Nephron (organoid): ENCODE measurements at regions not wholly inside any gene's neighbourhood (a gene's known extent, or its start where the extent isn't known, plus 50 kb on each side); places are given as distances from the start of the nearest gene placed in this dataset.
A peak's percentile ranks its signal among the peaks of the same experiment; 100 is the strongest.

Experiments used
- H3K27ac Mint-ChIP-seq, 3 experiments: 2 replicates each; pipeline ENCODE4 v1.8.0; 2020; ENCODE audit warnings: mixed read lengths in 3 of 3, mild to moderate bottlenecking in 2 of 3, moderate library complexity in 1 of 3
- H3K27me3 Mint-ChIP-seq: 2 replicates; pipeline ENCODE4 v1.8.0; 2021; ENCODE audit warnings: low read depth, mild to moderate bottlenecking, moderate library complexity, mixed read lengths
- H3K36me3 Mint-ChIP-seq: 2 replicates; pipeline ENCODE4 v1.8.0; 2020; ENCODE audit warnings: low read depth, mixed read lengths
- H3K4me1 Mint-ChIP-seq: 2 replicates; pipeline ENCODE4 v1.8.0; 2020; ENCODE audit warnings: mixed read lengths
- H3K4me3 Mint-ChIP-seq, 3 experiments: 2 replicates each; pipeline ENCODE4 v1.8.0; 2020; ENCODE audit warnings: mild to moderate bottlenecking in 3 of 3, mixed read lengths in 3 of 3, moderate library complexity in 2 of 3
- H3K9me3 Mint-ChIP-seq: 2 replicates; pipeline ENCODE4 v1.8.0; 2020; ENCODE audit warnings: mixed read lengths
- CTCF ChIP-seq, 3 experiments: fragments of 200-600 bp; sonication (generic); IDR thresholded peaks; one replicate each; pipeline ENCODE4 v1.5.0; 2021; ENCODE audit warnings: antibody characterized with exemption in 3 of 3; ENCODE audit not compliant: unreplicated experiment in 3 of 3

DNA sequence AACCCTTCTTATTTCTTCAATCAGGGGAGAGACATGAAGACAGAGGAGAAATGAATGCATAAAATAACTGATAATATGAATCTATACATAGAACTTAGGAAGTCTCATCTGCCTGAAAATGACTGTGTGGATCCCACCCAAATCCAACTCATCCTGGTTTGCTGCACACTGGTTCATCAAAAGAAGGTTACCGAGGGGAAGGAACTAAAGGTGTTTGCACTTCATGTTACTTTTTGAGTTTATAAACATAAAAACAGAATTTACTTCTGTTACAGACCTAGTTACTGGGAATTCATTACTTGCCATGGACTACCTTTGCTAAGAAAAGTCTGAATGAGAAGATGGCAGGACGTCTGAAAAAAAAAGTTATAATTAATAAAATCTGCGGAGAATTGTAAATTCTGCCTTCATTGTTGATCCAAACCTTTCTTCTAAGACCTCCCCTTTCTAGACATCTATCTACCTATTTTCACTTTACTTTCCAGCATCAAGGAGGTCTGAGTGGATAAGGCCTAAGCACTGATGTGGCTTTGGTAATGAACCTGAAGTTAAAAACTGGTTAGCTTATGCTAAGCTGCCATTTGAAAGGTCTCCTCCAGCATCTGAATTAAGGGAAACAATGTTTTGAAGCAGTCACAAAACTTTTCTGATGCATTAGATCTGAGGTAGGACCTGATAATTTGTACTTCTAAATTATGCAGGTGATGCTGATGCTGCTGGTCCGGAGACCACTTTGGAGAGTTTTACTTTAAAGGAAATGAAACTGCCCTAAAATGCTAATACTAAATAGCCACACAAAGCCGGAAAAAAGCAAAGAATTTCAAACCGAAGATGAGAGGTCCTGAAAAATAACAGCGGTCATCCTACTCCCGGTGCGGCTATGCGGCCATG lies 84.0 kb downstream of the HFE start:
- Mint-ChIP-seq H3K36me3 (peaks cover 5% of the 10 kb centered on the region), H3K27ac (peak overlapping the region; percentile 84 to 99 (median 98)), H3K27me3 (no peaks in the 10 kb centered on the region), H3K9me3 (no peaks in the 10 kb centered on the region), H3K4me1 (peaks cover 20% of the 10 kb centered on the region), H3K4me3 (peak overlapping the region; percentile 85 to 93 (median 92))
- TF ChIP-seq CTCF (IDR thresholded peaks at IDR 0.05; ENCODE audit: unreplicated experiment in 3 of 3): no peak

- no peaks in the 10 kb centered on the region for H3K27me3 Mint-ChIP-seq
- H3K36me3 Mint-ChIP-seq: no peaks in the 10 kb centered on the region
- peak overlapping the region; percentile 84 to 99 (median 98) for H3K27ac Mint-ChIP-seq
- H3K9me3 Mint-ChIP-seq: no peaks in the 10 kb centered on the region
- peaks cover 20% of the 10 kb centered on the region for H3K4me1 Mint-ChIP-seq
- no peak for TF ChIP-seq CTCF (IDR thresholded peaks at IDR 0.05; ENCODE audit: unreplicated experiment in 3 of 3)
- H3K4me3 Mint-ChIP-seq: peak overlapping the region; percentile 85 to 93 (median 92)
Observed at GRCh38 chr6:26172608-26172968, 85.4 kb downstream of the HFE start.

DNA sequence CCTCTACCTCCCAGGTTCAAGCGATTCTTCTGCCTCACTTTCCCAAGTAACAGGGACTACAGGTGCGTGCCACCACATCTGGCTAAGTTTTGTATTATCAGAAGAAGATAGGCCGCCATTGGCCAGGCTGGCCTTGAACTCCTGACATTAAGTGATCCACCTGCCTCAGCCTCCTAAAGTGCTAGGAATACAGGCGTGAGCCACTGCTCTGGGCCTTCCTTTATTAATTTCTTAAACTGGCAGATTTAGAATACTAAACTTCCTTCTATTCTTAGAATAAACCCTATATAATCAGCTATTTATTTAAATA lies 86.6 kb downstream of the HFE start:
- H3K4me3 Mint-ChIP-seq: peak overlapping the region; percentile 45 to 58 (median 52)
- no peaks in the 10 kb centered on the region for H3K36me3 Mint-ChIP-seq
- no peak for TF ChIP-seq CTCF (IDR thresholded peaks at IDR 0.05; ENCODE audit: unreplicated experiment in 3 of 3)
- peaks cover 20% of the 10 kb centered on the region for H3K4me1 Mint-ChIP-seq
- peak overlapping the region in 2 of 3 experiments; percentile 4 to 84 for H3K27ac Mint-ChIP-seq
- H3K9me3 Mint-ChIP-seq: no peaks in the 10 kb centered on the region
- H3K27me3 Mint-ChIP-seq: no peaks in the 10 kb centered on the region

DNA sequence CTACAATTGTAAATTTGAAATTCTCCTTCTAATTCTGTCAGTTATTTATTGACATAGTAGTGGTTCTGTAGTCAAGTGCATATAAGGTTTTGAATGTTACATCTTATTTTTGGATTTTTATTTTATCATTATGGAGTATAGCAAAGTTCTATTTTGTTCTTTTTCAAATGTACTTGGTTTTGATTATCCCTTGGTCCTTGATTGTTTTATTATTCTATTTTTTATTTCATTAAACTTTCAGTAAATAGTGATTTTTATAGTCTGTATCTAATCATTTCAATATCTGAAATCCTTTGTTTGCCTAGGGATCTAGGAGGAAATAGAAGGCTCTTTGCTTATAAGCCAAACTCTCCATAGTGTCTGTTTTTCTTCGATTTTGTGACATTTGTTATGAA lies 87.8 kb downstream of the HFE start:
- H3K4me1 Mint-ChIP-seq: peaks cover 20% of the 10 kb centered on the region
- H3K36me3 Mint-ChIP-seq: no peaks in the 10 kb centered on the region
- peak overlapping the region; percentile 37 to 79 (median 42) for H3K27ac Mint-ChIP-seq
- H3K27me3 Mint-ChIP-seq: no peaks in the 10 kb centered on the region
- H3K9me3 Mint-ChIP-seq: no peaks in the 10 kb centered on the region
- TF ChIP-seq CTCF (IDR thresholded peaks at IDR 0.05; ENCODE audit: unreplicated experiment in 3 of 3): no peak
- H3K4me3 Mint-ChIP-seq: peak overlapping the region; percentile 48 to 76 (median 53)

DNA sequence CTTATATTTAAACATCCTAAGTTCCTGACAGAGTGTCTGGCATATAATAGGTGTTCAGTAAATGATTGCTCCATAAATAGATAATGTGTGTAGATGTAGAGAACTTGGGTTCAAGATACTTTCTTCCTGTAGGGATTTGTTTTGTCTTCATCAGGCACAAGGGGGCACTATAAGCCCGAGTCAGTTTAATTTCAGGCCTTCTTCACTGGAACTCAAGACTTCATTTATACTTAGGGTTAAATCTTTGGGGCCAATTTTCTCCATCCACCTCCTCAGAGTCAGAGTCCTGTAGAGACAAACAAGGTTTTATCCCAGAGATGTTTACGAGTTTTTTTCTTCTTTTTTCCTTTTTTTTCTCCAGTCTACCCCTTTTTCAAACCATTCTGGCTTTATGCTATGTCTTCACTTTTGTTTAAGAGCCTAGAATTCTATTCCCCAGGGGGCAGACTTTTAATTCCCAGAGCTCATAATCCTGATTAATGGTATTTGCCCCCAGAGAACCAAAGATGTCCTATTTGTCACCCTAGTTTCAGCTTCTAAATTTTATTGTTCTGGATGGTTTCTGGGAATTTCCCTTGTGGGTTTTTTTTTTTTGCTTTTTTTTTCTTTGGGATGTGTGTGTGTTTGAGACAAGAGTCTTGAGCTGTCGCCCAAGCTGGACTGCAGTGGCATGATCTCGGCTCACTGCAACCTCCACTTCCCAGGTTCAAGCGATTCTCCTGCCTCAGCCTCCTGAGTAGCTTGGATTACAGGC lies 88.4 kb downstream of the HFE start:
- peak overlapping the region; percentile 48 to 71 (median 53) for H3K4me3 Mint-ChIP-seq

More for the DNA sequence above, 88.4 kb downstream of the HFE start:
- peaks cover 18% of the 10 kb centered on the region for H3K4me1 Mint-ChIP-seq
- peak; percentile 35 to 58 (median 49) for TF ChIP-seq CTCF (IDR thresholded peaks at IDR 0.05; ENCODE audit: unreplicated experiment in 3 of 3)
- H3K9me3 Mint-ChIP-seq: no peaks in the 10 kb centered on the region
- H3K27me3 Mint-ChIP-seq: no peaks in the 10 kb centered on the region
- H3K36me3 Mint-ChIP-seq: no peaks in the 10 kb centered on the region
- H3K27ac Mint-ChIP-seq: peak overlapping the region; percentile 37 to 79 (median 42)
